ENCODE measurements at regions not wholly inside any gene's neighbourhood (a gene's known extent, or its start where the extent isn't known, plus 50 kb on each side); places are given as distances from the start of the nearest gene placed in this dataset.

DNA sequence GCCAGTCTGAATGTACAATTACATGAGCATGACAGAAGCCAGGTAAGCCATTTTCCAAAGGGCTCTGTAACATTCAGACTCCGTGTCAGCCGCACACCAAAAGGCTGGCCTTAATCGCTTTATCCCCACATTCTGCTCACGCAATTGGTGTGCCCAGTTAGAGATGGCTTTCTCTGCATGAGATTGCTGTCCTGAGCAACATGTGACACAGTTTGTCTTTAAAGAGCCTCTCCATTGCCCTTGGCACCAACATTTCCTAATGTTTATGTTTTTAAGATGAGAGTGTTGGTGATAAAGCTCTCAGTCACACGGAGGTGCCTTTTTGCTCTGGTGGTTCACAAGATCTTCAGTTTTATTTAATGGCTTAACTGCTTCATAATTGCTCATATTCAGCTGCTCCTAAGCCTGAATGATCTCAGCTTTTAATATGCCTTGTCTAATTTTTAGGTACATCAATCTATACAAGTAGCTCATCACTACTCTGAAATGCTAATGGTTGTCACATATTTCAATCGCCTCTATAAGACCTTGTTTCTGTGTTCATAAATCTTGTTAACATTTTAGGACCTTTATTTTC, 164.8 kb upstream of the ACVR2A start:
- TF ChIP-seq, protein P1, sequence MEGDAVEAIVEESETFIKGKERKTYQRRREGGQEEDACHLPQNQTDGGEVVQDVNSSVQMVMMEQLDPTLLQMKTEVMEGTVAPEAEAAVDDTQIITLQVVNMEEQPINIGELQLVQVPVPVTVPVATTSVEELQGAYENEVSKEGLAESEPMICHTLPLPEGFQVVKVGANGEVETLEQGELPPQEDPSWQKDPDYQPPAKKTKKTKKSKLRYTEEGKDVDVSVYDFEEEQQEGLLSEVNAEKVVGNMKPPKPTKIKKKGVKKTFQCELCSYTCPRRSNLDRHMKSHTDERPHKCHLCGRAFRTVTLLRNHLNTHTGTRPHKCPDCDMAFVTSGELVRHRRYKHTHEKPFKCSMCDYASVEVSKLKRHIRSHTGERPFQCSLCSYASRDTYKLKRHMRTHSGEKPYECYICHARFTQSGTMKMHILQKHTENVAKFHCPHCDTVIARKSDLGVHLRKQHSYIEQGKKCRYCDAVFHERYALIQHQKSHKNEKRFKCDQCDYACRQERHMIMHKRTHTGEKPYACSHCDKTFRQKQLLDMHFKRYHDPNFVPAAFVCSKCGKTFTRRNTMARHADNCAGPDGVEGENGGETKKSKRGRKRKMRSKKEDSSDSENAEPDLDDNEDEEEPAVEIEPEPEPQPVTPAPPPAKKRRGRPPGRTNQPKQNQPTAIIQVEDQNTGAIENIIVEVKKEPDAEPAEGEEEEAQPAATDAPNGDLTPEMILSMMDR (IDR thresholded peaks at IDR 0.05; ENCODE audit: insufficient read depth, low read depth, low read length) = no peak
- TF ChIP-seq EZH2 (IDR thresholded peaks at IDR 0.05; ENCODE audit: insufficient read depth, low read length) = no peak

Measured in astrocyte (in vitro differentiated cells and primary cell).